Mammary epithelial cell (primary cell): ENCODE measurements at regions not wholly inside any gene's neighbourhood (a gene's known extent, or its start where the extent isn't known, plus 50 kb on each side); places are given as distances from the start of the nearest gene placed in this dataset.

Experiments used
- EZH2 ChIP-seq: IDR thresholded peaks from 2 replicates; pipeline ENCODE4 v1.6.1; 2012; ENCODE audit warnings: low read length, inconsistent platforms, borderline replicate concordance
- TF ChIP-seq, protein P1 (sequence below), 2 donors: IDR thresholded peaks in 1 of 2; conservative IDR thresholded peaks in 1 of 2; 2 replicates each; pipeline ENCODE4 v1.5.1; 2011 to 2012; ENCODE audit warnings: inconsistent platforms in 2 of 2, low read length in 2 of 2, mild to moderate bottlenecking in 2 of 2, control low read depth in 1 of 2, low read depth in 1 of 2; ENCODE audit not compliant: insufficient read depth in 1 of 2; ENCODE audit errors: extremely low read depth in 1 of 2

DNA sequence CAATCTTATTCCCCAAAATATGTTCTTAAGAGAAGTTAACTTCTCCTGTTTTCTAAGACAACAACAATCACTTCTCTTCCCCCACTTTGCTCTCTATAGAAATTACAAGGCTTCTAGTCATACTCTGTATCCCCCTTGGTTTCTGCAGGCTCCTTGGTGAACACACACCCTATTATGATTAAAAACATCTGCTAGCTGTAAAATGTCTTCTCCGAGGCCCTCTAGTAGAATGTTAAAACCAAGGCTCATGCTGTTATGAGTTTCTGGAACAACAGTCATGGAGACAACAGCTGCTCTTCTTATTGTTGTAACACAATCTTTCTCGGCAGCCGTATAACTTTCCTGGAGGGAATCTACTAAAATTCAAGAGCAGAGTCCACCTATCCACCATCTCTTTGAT lies 397.5 kb upstream of the CCDC196 start:
- TF ChIP-seq, protein P1, sequence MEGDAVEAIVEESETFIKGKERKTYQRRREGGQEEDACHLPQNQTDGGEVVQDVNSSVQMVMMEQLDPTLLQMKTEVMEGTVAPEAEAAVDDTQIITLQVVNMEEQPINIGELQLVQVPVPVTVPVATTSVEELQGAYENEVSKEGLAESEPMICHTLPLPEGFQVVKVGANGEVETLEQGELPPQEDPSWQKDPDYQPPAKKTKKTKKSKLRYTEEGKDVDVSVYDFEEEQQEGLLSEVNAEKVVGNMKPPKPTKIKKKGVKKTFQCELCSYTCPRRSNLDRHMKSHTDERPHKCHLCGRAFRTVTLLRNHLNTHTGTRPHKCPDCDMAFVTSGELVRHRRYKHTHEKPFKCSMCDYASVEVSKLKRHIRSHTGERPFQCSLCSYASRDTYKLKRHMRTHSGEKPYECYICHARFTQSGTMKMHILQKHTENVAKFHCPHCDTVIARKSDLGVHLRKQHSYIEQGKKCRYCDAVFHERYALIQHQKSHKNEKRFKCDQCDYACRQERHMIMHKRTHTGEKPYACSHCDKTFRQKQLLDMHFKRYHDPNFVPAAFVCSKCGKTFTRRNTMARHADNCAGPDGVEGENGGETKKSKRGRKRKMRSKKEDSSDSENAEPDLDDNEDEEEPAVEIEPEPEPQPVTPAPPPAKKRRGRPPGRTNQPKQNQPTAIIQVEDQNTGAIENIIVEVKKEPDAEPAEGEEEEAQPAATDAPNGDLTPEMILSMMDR (conservative IDR thresholded peaks at IDR 0.05 in 1 of 2, IDR thresholded peaks at IDR 0.05 in 1 of 2; ENCODE audit: extremely low read depth in 1 of 2, insufficient read depth in 1 of 2, low read depth in 1 of 2, low read length in 2 of 2): no peak
- TF ChIP-seq EZH2: no peak
